Kidney epithelial cell (primary cell): ENCODE measurements at regions not wholly inside any gene's neighbourhood (a gene's known extent, or its start where the extent isn't known, plus 50 kb on each side); places are given as distances from the start of the nearest gene placed in this dataset.

ENCODE experiments used
- DNase-seq: peaks from one replicate; pipeline ENCODE4 v3.0.0-alpha.2; 2010; ENCODE audit warnings: low read depth
- H3K27me3 ChIP-seq: 2 replicates; pipeline ENCODE4 v1.6.0; 2011; ENCODE audit warnings: low read length; ENCODE audit not compliant: control insufficient read depth, insufficient read depth
- H3K36me3 ChIP-seq: 2 replicates; pipeline ENCODE4 v1.5.1; 2011; ENCODE audit warnings: low read length; ENCODE audit not compliant: control insufficient read depth, insufficient read depth
- H3K4me3 ChIP-seq: 2 replicates; pipeline ENCODE4 v1.5.1; 2011; ENCODE audit warnings: low read depth, mild to moderate bottlenecking, control low read depth, low read length
- TF ChIP-seq, protein P1 (sequence below): IDR thresholded peaks from 2 replicates; pipeline ENCODE4 v1.5.1; 2011; ENCODE audit warnings: mild to moderate bottlenecking, moderate library complexity, low read length, control low read depth, inconsistent platforms; ENCODE audit not compliant: insufficient read depth, poor library complexity, severe bottlenecking

DNA sequence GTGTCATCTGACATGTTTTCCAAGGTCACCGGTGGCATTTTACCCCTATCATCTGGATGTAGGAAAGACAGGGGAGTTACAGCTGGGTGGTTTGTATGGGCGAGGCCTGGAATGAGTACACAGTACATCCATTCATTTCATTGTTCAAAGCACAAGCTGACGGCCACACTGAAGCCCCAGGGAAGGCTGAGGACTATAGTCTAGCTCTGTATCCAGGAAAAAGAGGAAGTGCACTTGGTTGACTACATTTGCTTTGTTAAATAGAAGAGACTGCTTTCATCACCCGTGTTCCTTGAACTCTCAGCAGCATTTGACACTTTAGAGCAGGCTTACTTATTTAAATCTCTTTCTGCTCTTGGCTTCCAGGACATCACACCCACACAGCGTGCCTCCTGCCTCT is 1041.0 kb upstream of the TENM3 start:
- TF ChIP-seq, protein P1, sequence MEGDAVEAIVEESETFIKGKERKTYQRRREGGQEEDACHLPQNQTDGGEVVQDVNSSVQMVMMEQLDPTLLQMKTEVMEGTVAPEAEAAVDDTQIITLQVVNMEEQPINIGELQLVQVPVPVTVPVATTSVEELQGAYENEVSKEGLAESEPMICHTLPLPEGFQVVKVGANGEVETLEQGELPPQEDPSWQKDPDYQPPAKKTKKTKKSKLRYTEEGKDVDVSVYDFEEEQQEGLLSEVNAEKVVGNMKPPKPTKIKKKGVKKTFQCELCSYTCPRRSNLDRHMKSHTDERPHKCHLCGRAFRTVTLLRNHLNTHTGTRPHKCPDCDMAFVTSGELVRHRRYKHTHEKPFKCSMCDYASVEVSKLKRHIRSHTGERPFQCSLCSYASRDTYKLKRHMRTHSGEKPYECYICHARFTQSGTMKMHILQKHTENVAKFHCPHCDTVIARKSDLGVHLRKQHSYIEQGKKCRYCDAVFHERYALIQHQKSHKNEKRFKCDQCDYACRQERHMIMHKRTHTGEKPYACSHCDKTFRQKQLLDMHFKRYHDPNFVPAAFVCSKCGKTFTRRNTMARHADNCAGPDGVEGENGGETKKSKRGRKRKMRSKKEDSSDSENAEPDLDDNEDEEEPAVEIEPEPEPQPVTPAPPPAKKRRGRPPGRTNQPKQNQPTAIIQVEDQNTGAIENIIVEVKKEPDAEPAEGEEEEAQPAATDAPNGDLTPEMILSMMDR: no peak
- no peak for DNase-seq
- Histone ChIP-seq H3K27me3 (no peaks in the 10 kb centered on the region), H3K4me3 (no peak overlapping the region), H3K36me3 (no peaks in the 10 kb centered on the region)

DNA sequence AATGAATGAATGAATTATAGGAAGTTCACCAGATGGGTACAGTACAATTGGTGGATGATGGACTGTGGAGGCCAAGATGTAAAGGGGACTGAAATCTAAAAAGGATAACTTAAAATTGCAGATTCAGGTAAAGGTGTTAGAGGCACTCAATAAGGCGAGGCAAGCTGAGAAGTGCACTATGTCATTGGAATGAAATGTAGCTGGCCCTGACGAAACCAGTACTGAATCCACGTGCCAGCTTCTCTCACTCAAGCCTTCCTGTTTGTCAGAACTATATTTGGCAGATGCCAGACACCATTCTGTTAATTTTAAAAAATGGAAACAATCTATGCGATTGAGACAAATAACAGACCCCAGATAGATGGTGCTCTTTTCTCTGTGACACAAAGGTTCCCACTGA is 1039.1 kb upstream of the TENM3 start:
- no peak for DNase-seq
- TF ChIP-seq, protein P1: no peak

DNA sequence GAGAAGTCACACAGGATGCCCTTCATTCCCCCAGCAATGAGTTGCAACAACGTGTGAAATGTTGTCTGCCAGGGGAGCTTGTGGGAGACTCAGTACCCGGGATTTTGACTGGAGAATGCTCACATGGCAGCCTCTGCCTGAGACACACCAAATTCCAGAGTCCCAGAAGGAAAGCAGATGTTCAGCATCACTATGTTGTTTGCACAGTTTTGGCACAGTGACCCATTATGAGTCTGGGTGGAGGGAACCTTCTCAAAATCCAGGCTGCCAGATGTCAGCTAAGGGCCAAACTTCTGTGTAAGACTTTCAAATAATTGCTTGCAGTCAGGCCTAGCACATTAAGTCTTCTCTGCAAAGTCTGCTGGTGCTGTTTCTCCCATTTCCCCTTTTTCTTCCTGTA is 1029.7 kb upstream of the TENM3 start:
- Histone ChIP-seq H3K4me3 (no peak overlapping the region), H3K27me3 (no peaks in the 10 kb centered on the region), H3K36me3 (no peaks in the 10 kb centered on the region)
- DNase-seq: no peak
- TF ChIP-seq, protein P1: no peak

More for the DNA sequence above, 1039.1 kb upstream of the TENM3 start:
- Histone ChIP-seq H3K36me3 (no peaks in the 10 kb centered on the region), H3K4me3 (no peak overlapping the region), H3K27me3 (no peaks in the 10 kb centered on the region)

DNA sequence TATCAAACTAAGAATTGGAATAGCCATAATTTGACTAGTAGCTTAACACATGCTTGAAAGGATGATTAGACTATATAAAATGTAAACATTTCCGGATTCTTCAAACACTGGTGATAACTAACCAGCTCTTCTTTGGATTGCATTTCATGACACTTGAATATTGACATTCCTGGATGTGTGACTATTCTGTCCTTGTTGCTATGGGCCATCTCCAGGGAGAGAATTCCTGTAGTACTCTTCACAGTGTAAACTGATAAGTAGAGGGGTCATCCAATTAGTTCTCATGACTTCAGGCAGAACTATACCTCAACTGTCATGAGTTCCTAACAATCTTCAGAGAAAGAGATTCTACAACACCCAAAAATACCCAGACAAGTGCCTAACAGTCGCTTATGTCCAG is 1026.7 kb upstream of the TENM3 start:
- DNase-seq: no peak
- Histone ChIP-seq H3K36me3 (no peaks in the 10 kb centered on the region), H3K4me3 (no peak overlapping the region), H3K27me3 (no peaks in the 10 kb centered on the region)
- TF ChIP-seq, protein P1: no peak

DNA sequence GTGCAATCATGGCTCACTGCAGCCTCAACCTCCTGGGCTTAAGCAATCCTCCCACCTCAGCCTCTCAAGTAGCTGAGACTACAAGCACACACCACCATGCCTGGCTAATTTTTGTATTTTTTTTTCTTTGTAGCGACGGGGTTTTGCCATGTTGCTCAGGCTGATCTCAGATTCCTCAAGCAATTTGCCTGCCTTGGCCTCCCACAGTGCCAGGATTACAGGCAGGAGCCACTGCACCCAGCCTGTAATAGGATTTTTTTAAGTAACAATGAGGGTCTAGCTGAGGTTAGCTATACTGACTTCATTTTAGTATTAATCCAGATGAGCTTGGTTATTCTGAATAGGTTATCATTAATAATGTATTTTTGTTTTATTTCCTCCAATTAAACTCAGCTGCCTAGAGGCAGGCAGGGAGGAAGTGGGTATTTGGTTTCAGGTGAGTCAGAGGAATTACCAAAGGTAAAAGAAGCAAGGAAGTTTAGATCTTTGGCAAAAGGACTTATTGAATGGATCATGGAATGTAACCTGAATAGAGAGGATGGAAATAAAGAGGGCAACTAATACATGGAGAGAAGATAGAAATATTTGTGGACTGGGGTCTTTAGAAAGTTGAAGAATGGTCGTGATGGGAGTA is 1023.3 kb upstream of the TENM3 start:
- H3K4me3 ChIP-seq: no peak overlapping the region
- no peaks in the 10 kb centered on the region for H3K27me3 ChIP-seq
- DNase-seq: no peak
- no peaks in the 10 kb centered on the region for H3K36me3 ChIP-seq
- TF ChIP-seq, protein P1: no peak

DNA sequence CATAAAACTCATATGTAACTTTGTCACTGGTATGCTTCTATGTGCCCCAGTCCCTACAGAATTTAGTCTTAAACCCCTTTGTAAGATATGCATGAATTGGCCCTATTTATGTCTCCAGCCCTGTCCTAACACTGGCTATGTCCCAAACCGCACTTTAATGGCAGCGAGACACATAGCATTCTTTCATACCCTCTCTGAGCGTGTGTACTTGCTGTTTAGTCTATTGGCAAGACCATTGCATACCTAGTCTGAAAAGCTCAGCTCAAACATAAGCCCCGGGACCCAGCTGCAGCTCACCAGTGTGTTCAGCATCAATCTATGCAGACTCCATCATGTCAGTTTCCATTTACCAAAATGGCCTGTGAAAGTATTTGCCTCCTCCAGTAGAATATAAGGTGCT is 1018.4 kb upstream of the TENM3 start:
- no peak for DNase-seq
- TF ChIP-seq, protein P1: no peak
- H3K27me3 ChIP-seq: no peaks in the 10 kb centered on the region
- no peak overlapping the region for H3K4me3 ChIP-seq
- H3K36me3 ChIP-seq: no peaks in the 10 kb centered on the region
